GM18517 (cell line): ENCODE measurements at regions not wholly inside any gene's neighbourhood (a gene's known extent, or its start where the extent isn't known, plus 50 kb on each side); places are given as distances from the start of the nearest gene placed in this dataset.
"Not testable (repeated sequence)": the region's sequence is repeated elsewhere in the genome, so short reads cannot be mapped to it uniquely, and the experiment has no call there.

Source experiments
- ATAC-seq: cut with Tn5 transposase; IDR thresholded peaks from one replicate; pipeline ENCODE4 v1.9.1; 2021; ENCODE audit warnings: mild to moderate bottlenecking, moderate library complexity; ENCODE audit not compliant: unreplicated experiment

- ATAC-seq = no peak
Observed at GRCh38 chr6:92737983-92738382, 681.4 kb downstream of the EPHA7 start.

GRCh38 chr6:92723390-92723931 lies 695.9 kb downstream of the EPHA7 start:
- ATAC-seq = no peak

GRCh38 chr6:92719773-92720172 lies 699.6 kb downstream of the EPHA7 start:
- no peak for ATAC-seq

GRCh38 chr6:92716638-92717037 lies 702.7 kb downstream of the EPHA7 start:
- ATAC-seq = no peak

GRCh38 chr6:92715991-92716390 lies 703.4 kb downstream of the EPHA7 start:
- ATAC-seq = no peak

GRCh38 chr6:92714346-92714745 lies 705.0 kb downstream of the EPHA7 start:
- no peak for ATAC-seq

- ATAC-seq = peak; percentile 95
Observed at GRCh38 chr6:92710048-92710447, 709.3 kb downstream of the EPHA7 start.

GRCh38 chr6:92708945-92709344 lies 710.4 kb downstream of the EPHA7 start:
- no peak for ATAC-seq

GRCh38 chr6:92708270-92708669 lies 711.1 kb downstream of the EPHA7 start:
- no peak for ATAC-seq

- ATAC-seq = no peak
Observed at GRCh38 chr6:92706976-92707375, 712.4 kb downstream of the EPHA7 start.

GRCh38 chr6:92701425-92702096 lies 717.8 kb downstream of the EPHA7 start:
- no peak for ATAC-seq

- no peak for ATAC-seq
Observed at GRCh38 chr6:92700411-92700810, 718.9 kb downstream of the EPHA7 start.

GRCh38 chr6:92690997-92691599 lies 728.3 kb downstream of the EPHA7 start:
- ATAC-seq = no peak

GRCh38 chr6:92688342-92688741 lies 731.0 kb downstream of the EPHA7 start:
- no peak for ATAC-seq

- no peak for ATAC-seq
Observed at GRCh38 chr6:92687278-92687677, 732.1 kb downstream of the EPHA7 start.

- ATAC-seq = no peak
Observed at GRCh38 chr6:92684386-92684785, 735.0 kb downstream of the EPHA7 start.

GRCh38 chr6:92683748-92684147 lies 735.6 kb downstream of the EPHA7 start:
- no peak for ATAC-seq

GRCh38 chr6:92682516-92683398 lies 736.6 kb downstream of the EPHA7 start:
- no peak for ATAC-seq

GRCh38 chr6:92681401-92681800 lies 738.0 kb downstream of the EPHA7 start:
- ATAC-seq = no peak

- not testable (repeated sequence) for ATAC-seq
Observed at GRCh38 chr6:92671462-92671861, 747.9 kb downstream of the EPHA7 start.

GRCh38 chr6:92667843-92668242 lies 751.5 kb downstream of the EPHA7 start:
- no peak for ATAC-seq
